HG02981 (cell line): ENCODE measurements at regions not wholly inside any gene's neighbourhood (a gene's known extent, or its start where the extent isn't known, plus 50 kb on each side); places are given as distances from the start of the nearest gene placed in this dataset.

Source experiments
- ATAC-seq: cut with Tn5 transposase; IDR thresholded peaks from one replicate; pipeline ENCODE4 v1.9.1; 2021; ENCODE audit warnings: mild to moderate bottlenecking, moderate library complexity; ENCODE audit not compliant: unreplicated experiment

GRCh38 chr4:33566649-33567048, 2677.7 kb downstream of the ARAP2 start:
- no peak for ATAC-seq

- no peak for ATAC-seq
Observed at GRCh38 chr4:33577791-33578190, 2666.5 kb downstream of the ARAP2 start.

GRCh38 chr4:33579951-33580350, 2664.4 kb downstream of the ARAP2 start:
- no peak for ATAC-seq

GRCh38 chr4:33592701-33593100, 2651.6 kb downstream of the ARAP2 start:
- ATAC-seq, result no peak

GRCh38 chr4:33606951-33607350, 2637.4 kb downstream of the ARAP2 start:
- ATAC-seq, result no peak

GRCh38 chr4:33616121-33616520, 2628.2 kb downstream of the ARAP2 start:
- ATAC-seq, result no peak

GRCh38 chr4:33625748-33626147, 2618.6 kb downstream of the ARAP2 start:
- ATAC-seq, result no peak

- no peak for ATAC-seq
Observed at GRCh38 chr4:33626221-33626620, 2618.1 kb downstream of the ARAP2 start.

GRCh38 chr4:33628296-33628695, 2616.0 kb downstream of the ARAP2 start:
- ATAC-seq, result no peak

- no peak for ATAC-seq
Observed at GRCh38 chr4:33649015-33649414, 2595.3 kb downstream of the ARAP2 start.

GRCh38 chr4:33649471-33649870, 2594.8 kb downstream of the ARAP2 start:
- ATAC-seq, result no peak

GRCh38 chr4:33650036-33650435, 2594.3 kb downstream of the ARAP2 start:
- ATAC-seq, result no peak

GRCh38 chr4:33658971-33659370, 2585.3 kb downstream of the ARAP2 start:
- ATAC-seq, result no peak

GRCh38 chr4:33661636-33662035, 2582.7 kb downstream of the ARAP2 start:
- no peak for ATAC-seq

- no peak for ATAC-seq
Observed at GRCh38 chr4:33685939-33686338, 2558.4 kb downstream of the ARAP2 start.

GRCh38 chr4:33696041-33696440, 2548.3 kb downstream of the ARAP2 start:
- no peak for ATAC-seq

GRCh38 chr4:33696586-33696985, 2547.7 kb downstream of the ARAP2 start:
- ATAC-seq, result no peak

- ATAC-seq, result no peak
Observed at GRCh38 chr4:33709247-33709646, 2535.1 kb downstream of the ARAP2 start.

- no peak for ATAC-seq
Observed at GRCh38 chr4:33711826-33712225, 2532.5 kb downstream of the ARAP2 start.

GRCh38 chr4:33714971-33715370, 2529.3 kb downstream of the ARAP2 start:
- no peak for ATAC-seq

- ATAC-seq, result no peak
Observed at GRCh38 chr4:33715841-33716395, 2528.4 kb downstream of the ARAP2 start.

GRCh38 chr4:33722254-33722653, 2522.1 kb downstream of the ARAP2 start:
- ATAC-seq, result no peak

GRCh38 chr4:33722800-33723516, 2521.4 kb downstream of the ARAP2 start:
- ATAC-seq, result no peak
